22Rv1 (cell line): ENCODE measurements at regions not wholly inside any gene's neighbourhood (a gene's known extent, or its start where the extent isn't known, plus 50 kb on each side); places are given as distances from the start of the nearest gene placed in this dataset.

Experiments
- CTCF ChIP-seq: fragments of 450-650 bp; IDR thresholded peaks from 2 replicates; pipeline ENCODE4 v1.5.1; 2017; ENCODE audit warnings: mild to moderate bottlenecking
- ZFX ChIP-seq: fragments of 450-650 bp; IDR thresholded peaks from 2 replicates; pipeline ENCODE4 v1.6.1; 2017; ENCODE audit warnings: antibody characterized with exemption, borderline replicate concordance

GRCh38 chr10:117638664-117639200 lies 96.2 kb downstream of the EMX2 start:
- TF ChIP-seq CTCF (no peak), ZFX (no peak)
